Omental fat pad (tissue), 3 donors: ENCODE measurements at regions not wholly inside any gene's neighbourhood (a gene's known extent, or its start where the extent isn't known, plus 50 kb on each side); places are given as distances from the start of the nearest gene placed in this dataset.
"Not testable (repeated sequence)": the region's sequence is repeated elsewhere in the genome, so short reads cannot be mapped to it uniquely, and the experiment has no call there.

ENCODE experiments used
- ATAC-seq: fragments of 150-250 bp; one replicate; pipeline ENCODE4 v1.9.1; 2016; ENCODE audit warnings: mild to moderate bottlenecking, moderate library complexity; ENCODE audit not compliant: low FRiP score
- DNase-seq: peaks from one replicate; pipeline ENCODE4 v3.0.0-alpha.2; 2019; ENCODE audit warnings: low spot score
- TF ChIP-seq, protein P1 (sequence below), 3 donors: fragments of 450-650 bp; IDR thresholded peaks; one replicate each; pipeline ENCODE4 v1.5.1; 2016 to 2017; ENCODE audit warnings: antibody characterized with exemption in 3 of 3, mild to moderate bottlenecking in 3 of 3, moderate library complexity in 2 of 3

DNA sequence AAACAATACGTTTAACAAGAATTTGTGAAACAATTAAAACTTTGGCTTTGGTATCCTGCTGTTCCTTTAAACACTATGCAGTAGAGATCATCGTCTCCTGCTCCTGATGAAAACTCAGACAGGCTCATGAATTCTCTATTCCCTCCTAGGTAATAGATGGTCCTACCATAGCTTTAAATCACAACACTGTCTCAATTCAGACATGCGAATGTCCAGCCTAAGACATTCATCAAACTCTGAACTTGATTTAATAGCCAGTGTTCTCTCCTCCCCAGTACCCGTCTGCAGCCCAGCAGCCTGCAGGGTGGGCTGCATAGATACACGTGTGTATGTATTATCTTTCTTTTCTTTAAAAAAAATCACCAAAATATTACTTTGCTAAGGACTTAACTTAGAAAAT, 232.8 kb downstream of the TTLL2 start:
- ATAC-seq (no peak), DNase-seq (no peak)
- TF ChIP-seq, protein P1, sequence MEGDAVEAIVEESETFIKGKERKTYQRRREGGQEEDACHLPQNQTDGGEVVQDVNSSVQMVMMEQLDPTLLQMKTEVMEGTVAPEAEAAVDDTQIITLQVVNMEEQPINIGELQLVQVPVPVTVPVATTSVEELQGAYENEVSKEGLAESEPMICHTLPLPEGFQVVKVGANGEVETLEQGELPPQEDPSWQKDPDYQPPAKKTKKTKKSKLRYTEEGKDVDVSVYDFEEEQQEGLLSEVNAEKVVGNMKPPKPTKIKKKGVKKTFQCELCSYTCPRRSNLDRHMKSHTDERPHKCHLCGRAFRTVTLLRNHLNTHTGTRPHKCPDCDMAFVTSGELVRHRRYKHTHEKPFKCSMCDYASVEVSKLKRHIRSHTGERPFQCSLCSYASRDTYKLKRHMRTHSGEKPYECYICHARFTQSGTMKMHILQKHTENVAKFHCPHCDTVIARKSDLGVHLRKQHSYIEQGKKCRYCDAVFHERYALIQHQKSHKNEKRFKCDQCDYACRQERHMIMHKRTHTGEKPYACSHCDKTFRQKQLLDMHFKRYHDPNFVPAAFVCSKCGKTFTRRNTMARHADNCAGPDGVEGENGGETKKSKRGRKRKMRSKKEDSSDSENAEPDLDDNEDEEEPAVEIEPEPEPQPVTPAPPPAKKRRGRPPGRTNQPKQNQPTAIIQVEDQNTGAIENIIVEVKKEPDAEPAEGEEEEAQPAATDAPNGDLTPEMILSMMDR (IDR thresholded peaks at IDR 0.05) = no peak

DNA sequence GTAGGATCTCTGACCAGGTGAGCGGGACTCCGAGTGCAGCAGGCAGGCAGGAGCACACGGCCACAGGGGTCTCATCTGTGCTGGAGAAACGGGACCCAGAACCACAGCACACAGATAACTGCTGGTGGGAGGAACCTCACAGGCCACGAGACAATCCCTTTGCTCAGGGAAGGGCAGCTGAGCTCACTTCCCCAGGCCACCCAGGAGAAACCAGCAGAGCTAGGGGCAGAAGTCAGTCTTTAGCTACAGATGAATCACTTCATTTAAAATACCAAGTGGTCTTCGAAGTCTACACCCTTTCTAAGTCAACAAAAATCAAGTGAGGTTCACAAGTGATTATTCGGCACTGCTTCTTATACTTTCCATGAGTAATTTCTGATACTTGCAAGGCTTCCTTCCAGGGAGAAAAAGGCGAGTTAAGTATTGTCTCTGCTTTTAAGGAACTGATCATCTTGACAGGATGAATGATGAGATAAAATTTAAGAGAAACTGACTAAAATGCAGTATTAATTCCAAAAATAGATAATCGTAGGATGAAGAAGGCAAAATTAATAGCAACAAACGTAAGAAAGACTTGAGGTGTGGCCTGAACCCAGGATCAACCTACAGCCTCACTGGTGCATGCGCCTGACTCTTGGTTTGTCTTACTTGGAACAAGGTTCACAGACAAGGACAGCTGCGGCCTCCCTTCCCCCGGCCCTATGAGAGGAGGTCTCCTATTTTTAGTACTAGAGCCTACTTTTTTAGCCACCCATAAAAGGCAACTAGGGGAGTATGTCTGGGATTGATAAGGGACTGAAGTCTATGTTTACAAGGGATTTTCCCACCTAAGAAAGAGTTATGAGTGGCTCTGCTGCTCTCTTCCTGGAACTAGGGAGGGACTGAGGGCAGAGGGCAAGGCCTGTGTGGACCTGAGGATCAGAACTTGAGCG, 233.6 kb downstream of the TTLL2 start:
- TF ChIP-seq, protein P1 (IDR thresholded peaks at IDR 0.05) = no peak
- no peak for ATAC-seq
- DNase-seq = no peak

DNA sequence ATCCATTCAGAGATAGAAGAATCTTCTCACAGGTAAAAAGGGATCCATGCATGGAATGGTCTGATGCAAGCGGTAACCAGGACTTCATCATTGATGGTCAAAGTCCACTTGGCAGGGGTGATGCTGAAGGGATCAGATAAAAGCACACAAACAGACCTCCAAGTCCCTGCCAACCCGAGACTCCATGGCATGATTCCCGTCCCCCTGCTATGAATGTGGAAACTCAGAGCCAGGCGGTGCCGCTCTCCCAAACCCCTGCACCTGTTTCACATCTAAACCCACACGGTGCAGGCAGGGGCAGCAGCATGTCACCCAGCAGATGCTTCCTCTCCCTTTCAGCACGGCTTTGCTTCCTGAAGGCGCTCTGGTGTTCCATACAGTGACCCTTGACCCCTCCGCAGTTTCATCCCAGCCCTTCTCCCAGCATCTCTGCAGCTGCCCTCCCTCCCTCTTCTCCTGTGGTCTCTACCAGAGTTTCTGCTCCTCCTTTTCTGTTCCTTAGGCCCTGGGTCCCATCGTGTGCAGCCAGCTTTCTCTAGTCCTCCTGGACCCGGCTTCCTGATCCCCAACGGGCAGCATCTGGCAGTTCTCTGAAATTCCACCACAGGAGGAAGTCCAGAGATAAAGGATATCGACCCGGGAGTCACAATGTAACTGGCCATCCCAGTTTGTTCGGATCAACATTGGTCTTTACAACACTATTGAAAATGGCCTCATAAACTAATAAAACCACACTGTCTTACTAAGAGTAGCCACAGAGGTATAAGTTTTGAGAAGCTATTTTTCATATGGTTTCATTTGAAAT, 235.0 kb downstream of the TTLL2 start:
- DNase-seq (no peak), ATAC-seq (no peak)
- TF ChIP-seq, protein P1 (IDR thresholded peaks at IDR 0.05) = no peak

DNA sequence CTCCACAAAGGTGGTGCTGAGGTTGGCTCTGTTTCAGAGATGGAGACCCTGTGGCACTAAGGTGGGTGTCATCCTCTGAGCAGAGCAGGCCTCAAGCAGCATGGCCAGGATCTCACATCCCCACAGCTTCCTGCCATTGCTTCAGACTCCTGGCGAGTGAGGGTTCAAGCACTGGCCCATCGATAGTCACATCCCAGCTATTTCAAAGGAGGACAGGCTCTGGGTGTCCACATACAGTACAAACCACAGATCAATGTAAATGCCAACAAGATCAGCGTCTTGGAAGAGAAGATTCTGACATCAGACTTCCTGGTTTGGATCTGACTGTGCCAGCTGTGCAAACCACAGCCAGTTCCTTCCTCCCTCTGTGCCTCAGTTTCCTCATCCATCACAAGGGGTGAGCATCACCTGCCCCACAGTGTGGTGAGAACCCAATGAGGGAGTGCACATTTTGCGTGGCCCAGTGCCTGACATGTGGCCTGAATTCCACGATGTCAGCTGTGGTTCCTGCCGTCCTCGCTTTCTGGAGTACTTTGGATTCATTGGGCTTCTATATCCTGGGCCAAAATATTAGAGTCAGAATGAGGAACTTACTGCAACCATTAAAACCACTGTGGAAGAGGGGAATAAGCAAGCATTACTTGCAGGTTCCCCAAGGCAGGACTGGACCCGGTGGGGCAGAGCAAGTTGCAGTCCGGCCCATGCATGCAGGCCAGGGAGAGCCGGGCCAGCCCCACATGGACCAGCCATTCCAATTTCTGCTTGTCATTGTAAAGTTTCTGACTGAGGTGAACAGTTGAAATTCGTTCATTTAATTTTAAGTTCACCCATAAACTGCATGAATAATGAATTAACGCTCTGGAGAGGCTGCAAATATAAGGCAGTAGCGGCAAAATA, 236.0 kb downstream of the TTLL2 start:
- ATAC-seq = no peak
- TF ChIP-seq, protein P1 (IDR thresholded peaks at IDR 0.05) = no peak
- DNase-seq = no peak

DNA sequence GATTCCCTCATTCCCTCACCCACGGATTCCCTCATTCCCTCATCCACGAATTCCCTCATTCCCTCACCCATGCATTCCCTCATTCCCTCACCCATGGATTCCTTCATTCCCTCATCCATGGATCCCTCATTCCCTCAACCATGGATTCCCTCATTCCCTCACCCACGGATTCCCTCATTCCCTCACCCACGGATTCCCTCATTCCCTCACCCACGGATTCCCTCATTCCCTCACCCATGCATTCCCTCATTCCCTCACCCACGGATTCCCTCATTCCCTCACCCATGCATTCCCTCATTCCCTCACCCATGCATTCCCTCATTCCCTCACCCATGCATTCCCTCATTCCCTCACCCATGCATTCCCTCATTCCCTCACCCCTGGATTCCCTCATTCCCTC, 238.0 kb downstream of the TTLL2 start:
- not testable (repeated sequence) for DNase-seq, ATAC-seq

DNA sequence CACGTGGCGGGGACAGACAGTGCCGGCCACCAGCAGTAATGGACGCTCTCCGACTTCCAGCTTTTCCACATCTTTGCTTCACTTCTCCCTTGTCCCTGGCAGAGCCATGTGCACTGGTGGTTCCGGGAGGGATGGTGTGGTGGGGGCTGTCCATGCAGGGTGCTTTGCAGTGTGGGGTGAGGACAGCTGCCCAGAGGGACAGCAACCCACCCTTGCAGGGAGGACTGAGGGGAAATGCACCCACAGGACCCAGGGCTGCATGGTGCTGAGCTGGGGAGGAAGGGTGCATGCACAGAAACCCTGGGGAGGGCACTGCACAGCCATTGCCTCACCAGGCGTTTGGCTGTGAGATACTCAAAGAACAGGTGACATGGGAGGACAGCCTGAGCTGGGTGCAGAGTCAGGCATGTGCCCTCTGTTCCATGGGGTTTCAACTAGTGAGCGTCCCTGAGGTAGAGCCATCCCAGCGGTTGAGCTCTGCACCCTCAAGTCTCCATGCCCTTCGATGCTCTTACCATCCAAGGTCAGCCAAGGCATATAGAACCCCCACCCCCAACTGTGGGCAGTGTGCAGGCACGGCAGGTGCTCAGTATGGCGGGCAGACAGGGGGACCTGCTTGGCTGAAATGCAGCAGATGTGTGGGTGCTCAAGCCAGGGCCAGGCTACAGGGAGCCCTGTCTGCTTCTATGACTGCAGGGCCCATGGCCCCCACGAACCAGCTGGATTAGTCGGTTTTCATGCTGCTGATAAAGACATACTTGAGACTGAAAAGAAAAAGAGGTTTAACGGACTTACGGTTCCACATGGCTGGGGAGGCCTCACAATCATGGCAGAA, 239.7 kb downstream of the TTLL2 start:
- no peak for ATAC-seq
- TF ChIP-seq, protein P1 (IDR thresholded peaks at IDR 0.05) = no peak
- DNase-seq = peak; percentile 7
